ENCODE measurements at regions not wholly inside any gene's neighbourhood (a gene's known extent, or its start where the extent isn't known, plus 50 kb on each side); places are given as distances from the start of the nearest gene placed in this dataset.

GRCh38 chr10:31645786-31646185 lies 282.8 kb downstream of the ARHGAP12 start (continued):
- no peak for TF ChIP-seq RERE (CRISPR knock-in tag; IDR thresholded peaks at IDR 0.05; ENCODE audit: borderline replicate concordance)
- no peak for TF ChIP-seq ZBTB17 (CRISPR knock-in tag; IDR thresholded peaks at IDR 0.05)
- no peak for TF ChIP-seq ZNF707 (CRISPR knock-in tag; conservative IDR thresholded peaks at IDR 0.05)

GRCh38 chr10:31644931-31645633 lies 283.5 kb downstream of the ARHGAP12 start:
- in situ Hi-C loops (cut with MboI): no loop called here
- ATAC-seq: no peak
- BruUV-seq (replicated peaks): no TSS peak
- FAIRE-seq: no peak
- intact Hi-C loops (cut with micrococcal nuclease): no loop called here
- no peaks in the 10 kb centered on the region for H3K9me1 ChIP-seq (ENCODE audit: control insufficient read depth, insufficient read depth, low read length)
- H3K4me1 ChIP-seq (replicated peaks in 1 of 2; ENCODE audit: control insufficient read depth in 2 of 2, insufficient read depth in 2 of 2, low read length in 2 of 2): no peaks in the 10 kb centered on the region
- no peak overlapping the region for H2AFZ ChIP-seq (ENCODE audit: low read depth, low read length)
- no peaks in the 10 kb centered on the region; the same call in 1 of the 2 replicates for H4K20me1 ChIP-seq (replicated peaks; ENCODE audit: control insufficient read depth, insufficient read depth, low read length)
- no peaks in the 10 kb centered on the region for H3K9me3 ChIP-seq (replicated peaks; ENCODE audit: control insufficient read depth, insufficient read depth, low read depth, low read length)
- peaks cover 2 to 21% of the 10 kb centered on the region in 2 experiments; a peak in 3 of 5 replicates for H3K27me3 ChIP-seq (ENCODE audit: control insufficient read depth in 2 of 2, insufficient read depth in 2 of 2, low read length in 2 of 2)
- ChIA-PET POLR2A (no interaction called here), CTCF (ENCODE audit: low intra/inter-chr PET ratio) (no interaction called here)
- WGBS (ENCODE audit: insufficient coverage, low coverage, missing lambda C conversion rate): 0% methylated on average over 4 of the region's 4 CpGs
- no peak overlapping the region for H3K4me2 ChIP-seq (ENCODE audit: insufficient read depth, low read length)
- H3K36me3 ChIP-seq (ENCODE audit: control insufficient read depth, insufficient read depth, low read length): no peaks in the 10 kb centered on the region
- DNase-seq (ENCODE audit: extremely low read depth in 1 of 4, low spot score in 3 of 4): no peak
- no peak overlapping the region for H3K4me3 ChIP-seq
- H3K79me2 ChIP-seq (ENCODE audit: control insufficient read depth, insufficient read depth, low read length): no peaks in the 10 kb centered on the region
- H3K27ac ChIP-seq (ENCODE audit: extremely low read depth, low read depth, low read length): no peak overlapping the region
- H3K9ac ChIP-seq (ENCODE audit: insufficient read depth in 1 of 2, low read depth in 2 of 2, low read length in 2 of 2): no peak overlapping the region
- TF ChIP-seq HDAC6 (IDR thresholded peaks at IDR 0.05; ENCODE audit: low read depth, low read length): no peak
- no peak for TF ChIP-seq AFF4 (CRISPR knock-in tag; IDR thresholded peaks at IDR 0.05)
- TF ChIP-seq EP300 (IDR thresholded peaks at IDR 0.05; ENCODE audit: low read length): no peak
- TF ChIP-seq ZNF583 (CRISPR knock-in tag; IDR thresholded peaks at IDR 0.05): no peak
- no peak for TF ChIP-seq FIP1L1 (IDR thresholded peaks at IDR 0.05; ENCODE audit: low read depth, low read length, poor library complexity, severe bottlenecking)
- no peak for TF ChIP-seq ZNF23 (CRISPR knock-in tag; IDR thresholded peaks at IDR 0.05)
- no peak for TF ChIP-seq NR3C1 (CRISPR knock-in tag; IDR thresholded peaks at IDR 0.05)
